DMS153 treated with DMSO at 0.1 percent for 48 hours (cell line): ENCODE measurements at regions not wholly inside any gene's neighbourhood (a gene's known extent, or its start where the extent isn't known, plus 50 kb on each side); places are given as distances from the start of the nearest gene placed in this dataset.

ENCODE experiments used
- DNase-seq: peaks from one replicate; lab custom pipeline; 2025; ENCODE audit not compliant: unreplicated experiment; lab: John Stamatoyannopoulos, UW

DNA sequence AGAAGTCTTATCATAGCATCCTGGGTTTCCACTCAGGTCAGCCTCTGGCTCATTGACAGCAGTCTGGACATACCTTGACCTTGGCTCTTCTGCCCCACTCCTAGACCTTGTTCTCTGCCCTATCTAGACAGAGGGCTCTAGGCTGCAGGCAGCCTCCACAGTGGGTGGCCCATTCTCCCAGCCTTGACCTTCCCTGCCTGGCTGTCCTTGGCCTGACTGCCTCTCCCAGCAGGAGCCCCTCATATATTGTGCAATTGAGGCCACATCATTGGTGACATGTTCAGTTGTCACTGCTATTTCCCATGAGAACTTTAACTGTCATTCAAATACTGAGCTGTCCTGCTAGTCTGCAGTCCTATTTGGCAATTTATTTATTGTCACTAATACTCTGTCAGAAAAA lies 503.4 kb downstream of the PLXNA4 start:
- no peak for DNase-seq

DNA sequence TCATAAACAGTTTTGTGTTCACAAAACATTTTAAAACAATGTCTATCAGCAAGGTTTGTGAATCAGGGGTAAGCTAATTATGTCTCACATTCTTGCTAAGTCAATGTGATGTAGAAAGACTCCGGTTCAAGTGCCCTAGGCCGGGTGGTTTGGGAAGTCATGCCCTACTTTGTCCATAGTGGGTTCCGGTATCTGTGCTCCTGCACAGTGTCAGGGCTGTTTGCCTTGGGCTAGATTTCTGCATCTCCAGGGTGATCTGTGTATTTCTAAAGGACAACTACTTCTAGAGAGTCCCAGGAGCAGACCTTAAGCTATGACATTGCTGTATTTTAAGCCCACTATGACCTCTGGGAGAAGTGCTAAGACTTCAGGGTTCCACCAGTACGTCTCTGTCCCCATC lies 504.1 kb downstream of the PLXNA4 start:
- no peak for DNase-seq

DNA sequence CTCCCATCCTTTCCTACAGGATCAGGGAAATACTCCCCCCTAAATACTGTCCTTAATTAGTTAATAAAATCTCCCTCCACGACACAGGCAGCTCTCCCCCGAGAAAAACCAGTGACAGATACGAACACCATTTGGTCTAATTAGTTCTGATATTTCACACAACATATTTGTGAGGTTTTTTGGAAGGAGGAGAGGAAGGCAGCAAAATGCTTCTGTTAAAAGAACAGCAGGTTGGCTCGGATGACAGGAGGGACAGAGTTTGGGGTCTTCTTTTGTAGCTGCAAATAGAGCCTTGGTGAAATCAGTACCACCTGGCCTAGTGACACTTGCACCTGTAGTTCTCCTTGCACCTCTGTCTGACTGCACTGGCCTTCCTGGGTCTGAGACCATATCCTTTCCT lies 507.0 kb downstream of the PLXNA4 start:
- no peak for DNase-seq

GRCh38 chr7:132066761-132067171 lies 509.5 kb downstream of the PLXNA4 start:
- DNase-seq = no peak

- no peak for DNase-seq
These were observed 509.7 kb upstream of the PODXL start for GRCh38 chr7:132065989-132066603.

- no peak for DNase-seq
These were observed 509.0 kb upstream of the PODXL start for GRCh38 chr7:132065193-132065988.

- DNase-seq = no peak
These were observed 507.4 kb upstream of the PODXL start for GRCh38 chr7:132063800-132064199.

- no peak for DNase-seq
These were observed 505.5 kb upstream of the PODXL start for GRCh38 chr7:132061937-132062336.

GRCh38 chr7:132059141-132059540 lies 502.7 kb upstream of the PODXL start:
- DNase-seq = no peak

- no peak for DNase-seq
These were observed 499.1 kb upstream of the PODXL start for GRCh38 chr7:132055336-132056120.

DNA sequence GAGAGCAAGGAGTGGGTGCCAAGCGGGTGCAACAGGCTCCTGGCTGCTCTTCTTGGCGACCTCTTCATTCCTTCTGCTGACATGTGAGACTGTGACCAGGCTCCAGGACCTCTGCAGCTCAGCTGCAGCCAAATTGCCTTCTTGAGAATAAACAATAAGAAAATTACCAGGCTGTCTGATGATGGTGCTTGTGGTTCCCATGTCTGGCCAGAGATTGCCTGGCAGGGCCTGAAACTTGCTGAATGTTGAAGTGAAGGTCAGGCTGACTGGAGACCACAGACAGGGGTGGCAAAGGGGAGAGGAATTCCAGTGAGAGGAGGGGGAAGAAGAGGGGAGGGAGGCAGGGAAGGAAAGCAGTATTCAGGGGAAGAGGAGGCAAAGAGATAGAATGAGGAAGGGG lies 497.4 kb upstream of the PODXL start:
- no peak for DNase-seq

GRCh38 chr7:132051311-132051710 lies 494.9 kb upstream of the PODXL start:
- no peak for DNase-seq

- peak; percentile 2 for DNase-seq
These were observed 493.3 kb upstream of the PODXL start for GRCh38 chr7:132049462-132050304.

GRCh38 chr7:132045481-132045980 lies 489.1 kb upstream of the PODXL start:
- DNase-seq = no peak

GRCh38 chr7:132045002-132045401 lies 488.6 kb upstream of the PODXL start:
- DNase-seq = no peak

- DNase-seq = no peak
These were observed 487.8 kb upstream of the PODXL start for GRCh38 chr7:132044247-132044646.

DNA sequence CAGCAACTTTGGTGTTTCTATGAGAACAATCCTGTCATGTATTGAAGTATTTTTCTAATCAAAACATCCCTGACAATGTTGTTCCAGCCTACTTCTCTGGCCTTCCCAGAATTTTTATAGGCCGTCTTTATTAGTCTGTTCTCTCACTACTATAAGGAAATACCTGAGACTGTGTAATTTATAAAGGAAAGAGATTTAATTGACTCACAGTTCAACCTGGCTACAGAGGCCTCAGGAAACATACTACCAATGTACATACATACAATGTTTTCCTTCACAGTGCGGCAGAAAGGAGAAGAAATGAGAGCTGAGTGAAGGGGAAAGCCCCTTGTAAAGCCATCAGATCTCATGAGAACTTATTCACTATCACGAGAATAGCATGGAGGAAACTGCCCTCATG lies 484.7 kb upstream of the PODXL start:
- DNase-seq = no peak

GRCh38 chr7:132035517-132036362 lies 479.3 kb upstream of the PODXL start:
- no peak for DNase-seq

- no peak for DNase-seq
These were observed 478.5 kb upstream of the PODXL start for GRCh38 chr7:132034748-132035416.
